ENCODE measurements at regions not wholly inside any gene's neighbourhood (a gene's known extent, or its start where the extent isn't known, plus 50 kb on each side); places are given as distances from the start of the nearest gene placed in this dataset.

GRCh38 chrY:7744691-7745580 lies 833.4 kb upstream of the AMELY start:
- no peak overlapping the region for H3K4me3 Mint-ChIP-seq
- no peaks in the 10 kb centered on the region for H3K36me3 Mint-ChIP-seq (ENCODE audit: low read depth)
- H3K9me3 Mint-ChIP-seq = no peaks in the 10 kb centered on the region
- H3K4me1 Mint-ChIP-seq (ENCODE audit: low read depth) = peaks cover 16% of the 10 kb centered on the region
- peak; percentile 15; the same call in 1 of the 2 replicates for TF ChIP-seq CTCF (IDR thresholded peaks at IDR 0.05)
- no peak for DNase-seq
- no peaks in the 10 kb centered on the region for H3K27me3 Mint-ChIP-seq (ENCODE audit: insufficient read depth)
- no peak overlapping the region for H3K27ac Mint-ChIP-seq

GRCh38 chrY:7736847-7737365 lies 825.4 kb upstream of the AMELY start:
- H3K4me3 Mint-ChIP-seq = no peak overlapping the region
- DNase-seq = no peak

DNA sequence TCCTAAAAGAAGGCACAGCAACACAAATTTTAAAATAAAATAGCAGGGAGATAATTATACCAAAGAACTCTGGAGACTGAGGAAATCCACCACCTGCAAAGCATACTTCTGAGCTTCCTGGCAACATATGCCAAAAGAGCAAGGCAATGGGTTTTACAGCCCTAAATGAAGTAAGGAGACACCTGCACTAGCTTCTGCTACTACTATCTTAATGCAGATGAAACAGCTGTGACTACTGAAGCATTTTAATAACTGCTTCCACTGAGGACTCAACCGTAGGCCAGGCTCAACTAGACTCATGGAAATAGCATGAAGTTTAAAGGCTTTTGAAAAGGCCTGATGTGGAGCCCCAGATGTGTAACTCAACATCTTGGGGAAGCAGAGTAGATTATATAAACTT lies 820.1 kb upstream of the AMELY start:
- TF ChIP-seq CTCF (IDR thresholded peaks at IDR 0.05) = no peak
- no peak for DNase-seq
- Mint-ChIP-seq H3K9me3 (no peaks in the 10 kb centered on the region), H3K27me3 (ENCODE audit: insufficient read depth) (peaks cover 3% of the 10 kb centered on the region; the same call in 1 of the 2 replicates), H3K36me3 (ENCODE audit: low read depth) (no peaks in the 10 kb centered on the region), H3K27ac (no peak overlapping the region), H3K4me1 (ENCODE audit: low read depth) (peaks cover 16% of the 10 kb centered on the region), H3K4me3 (no peak overlapping the region)

More at GRCh38 chrY:7736847-7737365, 825.4 kb upstream of the AMELY start:
- Mint-ChIP-seq H3K27ac (no peak overlapping the region), H3K9me3 (no peaks in the 10 kb centered on the region), H3K27me3 (ENCODE audit: insufficient read depth) (peaks cover 3% of the 10 kb centered on the region; the same call in 1 of the 2 replicates), H3K4me1 (ENCODE audit: low read depth) (peaks cover 6% of the 10 kb centered on the region; the same call in 1 of the 2 replicates), H3K36me3 (ENCODE audit: low read depth) (no peaks in the 10 kb centered on the region)
- no peak for TF ChIP-seq CTCF (IDR thresholded peaks at IDR 0.05)

GRCh38 chrY:7730664-7731063 lies 819.1 kb upstream of the AMELY start:
- Mint-ChIP-seq H3K27me3 (ENCODE audit: insufficient read depth) (peaks cover 3% of the 10 kb centered on the region; the same call in 1 of the 2 replicates), H3K36me3 (ENCODE audit: low read depth) (no peaks in the 10 kb centered on the region), H3K4me3 (no peak overlapping the region), H3K4me1 (ENCODE audit: low read depth) (peaks cover 16% of the 10 kb centered on the region), H3K27ac (no peak overlapping the region), H3K9me3 (no peaks in the 10 kb centered on the region)
- no peak for TF ChIP-seq CTCF (IDR thresholded peaks at IDR 0.05)
- no peak for DNase-seq

GRCh38 chrY:7730071-7730470 lies 818.5 kb upstream of the AMELY start:
- DNase-seq = no peak
- Mint-ChIP-seq H3K36me3 (ENCODE audit: low read depth) (no peaks in the 10 kb centered on the region), H3K9me3 (no peaks in the 10 kb centered on the region), H3K4me3 (no peak overlapping the region), H3K27me3 (ENCODE audit: insufficient read depth) (peaks cover 3% of the 10 kb centered on the region; the same call in 1 of the 2 replicates), H3K27ac (no peak overlapping the region), H3K4me1 (ENCODE audit: low read depth) (peaks cover 16% of the 10 kb centered on the region)
- no peak for TF ChIP-seq CTCF (IDR thresholded peaks at IDR 0.05)

Data from HFFc6 (cell line).